GM08714 (cell line): ENCODE measurements at regions not wholly inside any gene's neighbourhood (a gene's known extent, or its start where the extent isn't known, plus 50 kb on each side); places are given as distances from the start of the nearest gene placed in this dataset.

Experiments
- H3K4me3 ChIP-seq: fragments of 200-500 bp; sonication (Bioruptor generic); 2 replicates; pipeline ENCODE4 v1.5.1; 2014; ENCODE audit warnings: mild to moderate bottlenecking, low read length, inconsistent platforms
- ZNF274 ChIP-seq: IDR thresholded peaks from 2 replicates; pipeline ENCODE4 v1.6.1; 2012; ENCODE audit warnings: mild to moderate bottlenecking, low read depth, low read length

DNA sequence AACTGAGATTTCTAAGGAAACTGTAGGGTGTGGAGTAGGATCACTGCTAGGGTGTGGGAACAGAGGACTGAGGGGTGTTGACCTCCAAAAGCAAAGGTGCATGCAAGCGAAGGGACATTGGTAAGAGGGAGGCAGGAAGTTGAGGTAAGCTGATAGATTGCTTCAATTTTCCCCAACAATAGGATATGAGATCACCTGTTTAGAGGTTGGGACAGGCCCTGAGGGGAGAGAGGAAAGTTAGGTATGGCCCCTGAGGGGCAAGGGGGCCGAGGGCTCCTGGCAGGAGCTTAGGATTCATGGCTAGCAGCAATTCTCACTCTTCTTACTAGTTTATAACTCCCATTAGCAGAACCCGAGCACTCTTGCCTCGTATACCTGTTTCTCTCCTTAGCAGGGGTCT is 106.8 kb upstream of the RPS6KA2 start:
- TF ChIP-seq ZNF274, result no peak
- H3K4me3 ChIP-seq, result no peak overlapping the region

- TF ChIP-seq ZNF274, result no peak
- H3K4me3 ChIP-seq, result no peak overlapping the region
These were observed 102.6 kb upstream of the RPS6KA2 start for GRCh38 chr6:166729658-166730057.

DNA sequence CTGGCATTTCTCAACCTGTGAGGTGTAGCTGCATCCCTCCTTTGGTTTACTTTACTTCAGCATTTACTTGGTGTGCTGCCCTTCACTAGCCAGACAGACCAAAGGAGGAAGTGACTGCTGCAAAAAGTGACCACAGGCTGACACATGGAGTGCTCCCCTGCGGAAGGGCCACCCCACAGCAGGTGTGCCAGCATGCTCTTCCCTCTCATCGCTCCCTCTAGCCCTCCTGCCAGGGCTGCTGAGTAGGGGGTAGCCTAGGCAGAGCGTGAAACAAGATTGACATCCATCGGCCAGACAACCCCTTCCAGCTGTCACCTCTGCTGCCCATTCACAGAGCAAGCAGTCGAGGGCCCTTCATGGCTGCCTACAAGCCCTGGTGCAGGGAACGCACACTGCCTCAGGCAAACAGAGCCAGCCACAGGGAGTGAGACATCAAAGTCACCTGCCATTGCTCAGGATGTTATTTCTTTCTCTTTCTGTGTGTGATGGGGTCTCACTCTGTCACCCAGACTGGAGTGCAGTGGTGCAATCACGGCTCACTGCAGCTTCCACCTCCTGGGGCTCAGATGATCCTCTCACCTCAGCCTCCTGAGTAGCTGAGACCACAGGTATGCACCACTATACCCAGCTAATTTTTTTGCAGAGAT is 102.0 kb upstream of the RPS6KA2 start:
- TF ChIP-seq ZNF274, result no peak
- no peak overlapping the region for H3K4me3 ChIP-seq

DNA sequence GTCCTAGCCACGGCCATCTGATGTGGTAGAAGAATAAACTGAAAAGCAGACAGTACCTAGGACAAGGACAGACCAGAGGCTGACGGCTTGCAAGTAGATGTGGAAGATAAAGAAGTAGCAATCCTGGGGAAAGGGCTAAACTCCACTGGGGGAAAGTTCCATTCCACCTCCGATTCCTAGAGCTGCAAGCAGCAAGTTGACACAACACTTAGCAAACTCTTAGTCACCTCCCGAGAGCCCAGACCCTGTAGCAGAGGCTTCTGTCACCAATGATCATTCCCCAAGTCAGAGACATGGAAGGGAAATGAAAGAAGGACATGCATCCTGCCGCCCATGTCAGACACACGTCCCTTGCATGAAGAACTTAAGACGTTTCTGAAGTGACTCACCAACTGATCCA is 99.2 kb upstream of the RPS6KA2 start:
- H3K4me3 ChIP-seq, result no peak overlapping the region
- no peak for TF ChIP-seq ZNF274

DNA sequence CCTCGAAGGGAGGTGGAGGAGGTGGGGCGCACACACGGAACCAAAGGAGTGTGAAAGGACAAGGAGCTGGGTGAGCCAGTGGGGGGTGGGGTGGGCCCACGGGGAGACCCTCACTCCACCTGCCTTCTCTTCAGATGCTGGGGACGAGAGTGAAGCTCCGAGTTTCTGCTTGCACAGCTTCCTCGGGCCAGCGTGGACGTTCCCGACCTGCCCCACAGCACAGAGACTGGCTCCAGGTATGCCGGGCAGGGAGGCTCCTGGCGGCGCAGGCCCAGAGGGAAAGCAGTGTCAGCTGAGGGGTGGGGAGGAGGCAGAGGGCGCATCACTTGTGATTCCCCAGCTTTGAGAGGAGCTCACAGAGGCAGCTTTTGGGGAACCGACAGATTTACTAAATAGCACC is 98.5 kb upstream of the RPS6KA2 start:
- no peak overlapping the region for H3K4me3 ChIP-seq
- TF ChIP-seq ZNF274, result no peak

- no peak for TF ChIP-seq ZNF274
- no peak overlapping the region for H3K4me3 ChIP-seq
These were observed 97.5 kb upstream of the RPS6KA2 start for GRCh38 chr6:166724576-166724975.

DNA sequence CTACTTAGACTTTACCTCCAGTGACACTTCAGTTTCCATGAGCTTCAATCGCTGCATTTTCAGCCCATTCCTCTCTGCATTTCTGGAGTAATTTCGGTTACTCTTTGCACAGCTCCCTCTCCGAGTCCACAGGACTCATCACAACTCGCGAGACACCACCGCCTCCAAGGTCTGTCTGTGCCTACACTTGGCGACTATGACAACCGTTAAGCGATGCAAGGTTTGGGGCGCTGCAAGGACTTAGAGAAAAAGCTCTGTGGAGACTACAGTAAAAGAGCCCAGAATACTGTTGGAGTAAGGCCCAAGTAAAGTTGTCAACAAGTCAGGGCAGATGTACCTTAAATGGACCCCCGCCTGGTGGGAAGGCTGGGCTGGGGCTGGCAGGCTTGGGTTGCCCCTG is 95.7 kb upstream of the RPS6KA2 start:
- H3K4me3 ChIP-seq, result no peak overlapping the region
- no peak for TF ChIP-seq ZNF274

DNA sequence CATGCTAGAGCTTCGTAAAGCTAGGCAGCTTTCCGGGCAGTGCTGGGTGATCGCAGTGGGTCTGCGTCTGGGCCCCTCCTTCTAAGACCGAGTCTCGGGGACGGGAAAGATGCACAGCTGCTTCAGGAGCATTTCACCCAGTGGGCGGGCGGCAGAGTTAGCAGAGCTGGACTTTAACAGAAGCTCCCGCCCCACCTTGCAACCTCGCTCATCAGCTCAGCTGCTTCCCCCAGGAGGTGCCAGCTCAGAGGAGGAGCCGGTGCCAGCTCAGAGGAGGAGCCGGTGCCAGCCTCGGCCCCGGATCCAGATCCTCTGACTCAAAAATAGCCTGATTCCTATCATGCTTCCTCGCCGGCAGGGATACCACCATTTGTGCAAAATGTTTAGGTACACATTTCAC is 94.5 kb upstream of the RPS6KA2 start:
- H3K4me3 ChIP-seq, result no peak overlapping the region
- TF ChIP-seq ZNF274, result no peak

GRCh38 chr6:166720856-166721255 is 93.8 kb upstream of the RPS6KA2 start:
- H3K4me3 ChIP-seq, result no peak overlapping the region
- TF ChIP-seq ZNF274, result no peak

GRCh38 chr6:166719019-166719418 is 92.0 kb upstream of the RPS6KA2 start:
- no peak overlapping the region for H3K4me3 ChIP-seq
- TF ChIP-seq ZNF274, result no peak

DNA sequence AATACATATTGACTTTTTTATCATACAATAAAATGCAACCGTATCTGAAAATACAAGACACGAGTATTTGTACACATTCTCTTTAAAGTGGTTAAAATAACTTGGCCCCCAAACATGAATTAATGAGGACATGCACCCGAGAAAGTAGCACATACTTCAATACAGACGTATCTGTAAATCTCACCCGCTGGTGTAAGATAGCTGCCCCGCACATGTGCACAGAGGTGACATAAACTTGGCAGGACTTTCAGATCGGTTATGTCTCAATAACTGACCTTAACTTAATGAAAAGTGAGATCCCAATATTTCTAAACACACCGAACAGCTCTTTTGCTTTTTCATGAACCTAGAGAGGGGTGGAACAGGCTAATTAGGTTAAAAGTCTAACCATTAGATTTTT is 91.5 kb upstream of the RPS6KA2 start:
- no peak overlapping the region for H3K4me3 ChIP-seq
- no peak for TF ChIP-seq ZNF274

- TF ChIP-seq ZNF274, result no peak
- H3K4me3 ChIP-seq, result no peak overlapping the region
These were observed 90.0 kb upstream of the RPS6KA2 start for GRCh38 chr6:166716910-166717617.

GRCh38 chr6:166715992-166716391 is 88.9 kb upstream of the RPS6KA2 start:
- H3K4me3 ChIP-seq, result no peak overlapping the region
- no peak for TF ChIP-seq ZNF274

- no peak overlapping the region for H3K4me3 ChIP-seq
- no peak for TF ChIP-seq ZNF274
These were observed 88.0 kb upstream of the RPS6KA2 start for GRCh38 chr6:166715065-166715464.

DNA sequence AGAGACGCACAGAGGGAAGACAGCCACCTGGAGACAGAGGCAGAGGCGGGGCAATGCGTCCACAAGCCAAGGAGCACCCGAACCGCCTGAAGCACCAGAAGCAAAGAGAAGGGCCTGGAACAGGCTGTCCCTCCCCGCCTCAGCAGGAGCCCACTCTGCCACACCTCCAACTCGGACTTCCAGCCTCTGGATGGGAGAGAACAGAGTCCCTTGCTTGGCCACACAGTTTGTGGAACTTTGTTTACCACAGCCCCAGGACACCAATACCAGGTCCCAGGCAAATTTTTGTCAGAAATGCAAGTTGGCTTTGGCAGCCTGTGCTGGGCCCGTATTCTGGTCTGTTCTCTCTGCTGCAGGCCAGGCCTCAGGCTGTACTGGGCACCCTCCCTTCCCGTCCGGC is 87.5 kb upstream of the RPS6KA2 start:
- no peak for TF ChIP-seq ZNF274
- H3K4me3 ChIP-seq, result no peak overlapping the region

DNA sequence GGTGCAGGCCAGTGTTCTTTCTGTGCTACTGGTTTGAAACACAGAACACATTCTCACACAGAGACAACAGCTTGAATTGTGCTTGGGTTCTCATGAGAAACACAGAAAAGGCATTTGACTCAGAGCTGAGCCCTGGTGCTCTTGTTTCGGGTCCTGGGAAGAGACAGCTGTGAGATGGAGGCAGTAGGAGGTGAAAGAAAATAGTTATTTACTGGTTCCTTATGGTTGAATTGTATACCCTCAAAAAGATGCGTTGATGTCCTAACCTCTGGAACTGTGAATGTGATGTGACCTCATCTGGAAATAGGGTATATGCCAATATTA is 87.1 kb upstream of the RPS6KA2 start:
- H3K4me3 ChIP-seq, result no peak overlapping the region
- TF ChIP-seq ZNF274, result no peak
